GM12878 (cell line): ENCODE measurements at regions not wholly inside any gene's neighbourhood (a gene's known extent, or its start where the extent isn't known, plus 50 kb on each side); places are given as distances from the start of the nearest gene placed in this dataset.

Source experiments
- ATAC-seq: fragments of 200-7000 bp; cut with Tn5 transposase; 3 replicates; pipeline ENCODE4 v1.9.1; 2020; ENCODE audit warnings: mild to moderate bottlenecking, moderate library complexity
- BruUV-seq: library from RNA; stranded (reverse); fragments of 400-500 nt; replicated peaks from 2 replicates; lab custom pipeline; 2021; lab: Mats Ljungman, UMichigan
- CTCF ChIA-PET: fragments of 300-600 bp; sonication (Branson Sonifier 250); formaldehyde crosslinking; extraction: SDS; loops from one replicate; lab custom pipeline; 2021; ENCODE audit warnings: inconsistent platforms; lab: Yijun Ruan, JAX
- POLR2A ChIA-PET: fragments of 350-600 bp; formaldehyde crosslinking; extraction: SDS; loops from one replicate; lab custom pipeline; 2021; ENCODE audit warnings: inconsistent platforms; lab: Charles Lee
- RAD21 ChIA-PET: fragments of 300-600 bp; sonication (Branson Sonifier 250); formaldehyde crosslinking; loops from one replicate; lab custom pipeline; 2023; ENCODE audit warnings: antibody characterized with exemption; ENCODE audit not compliant: unreplicated experiment; lab: Charles Lee
- SMC1A ChIA-PET: fragments of 300-600 bp; sonication (Branson Sonifier 250); formaldehyde crosslinking; loops from one replicate; lab custom pipeline; 2023; ENCODE audit not compliant: unreplicated experiment, uncharacterized antibody; lab: Charles Lee
- DNase-seq: peaks from one replicate; pipeline ENCODE4 v3.0.0-alpha.2; 2011; ENCODE audit warnings: low read depth, low spot score
- FAIRE-seq: peaks from 3 replicates; lab custom pipeline; 2011; peaks lifted over from hg19 to GRCh38; lab: Jason Lieb, UNC
- H2AFZ ChIP-seq: 2 replicates; pipeline ENCODE4 v1.6.0; 2011; ENCODE audit warnings: low read depth, low read length, control low read depth; ENCODE audit not compliant: control insufficient read depth
- H3K27ac ChIP-seq: 2 replicates; pipeline ENCODE4 v1.5.1; 2011; ENCODE audit warnings: control low read depth; ENCODE audit not compliant: control insufficient read depth, insufficient read depth
- H3K27me3 ChIP-seq, 2 experiments: replicated peaks in 1 of 2; 2 replicates each; pipeline versions ENCODE4 v1.6.0 to v1.6.1; 2011; ENCODE audit warnings: low read length in 1 of 2; ENCODE audit not compliant: control insufficient read depth in 2 of 2, insufficient read depth in 2 of 2
- H3K36me3 ChIP-seq, 2 experiments: 2 replicates each; pipeline ENCODE4 v1.5.1; 2011; ENCODE audit warnings: low read length in 1 of 2; ENCODE audit not compliant: control insufficient read depth in 2 of 2, insufficient read depth in 2 of 2
- H3K4me1 ChIP-seq: 2 replicates; pipeline ENCODE4 v1.6.1; 2011; ENCODE audit warnings: mild to moderate bottlenecking, low read length, moderate library complexity, mixed read lengths; ENCODE audit not compliant: control insufficient read depth, insufficient read depth
- H3K4me2 ChIP-seq: 2 replicates; pipeline ENCODE4 v1.6.0; 2011; ENCODE audit warnings: control low read depth; ENCODE audit not compliant: control insufficient read depth, insufficient read depth
- H3K4me3 ChIP-seq: fragments of 200-600 bp; sonication (generic); 2 replicates; pipeline ENCODE4 v1.5.1; 2016
- H3K79me2 ChIP-seq: 2 replicates; pipeline ENCODE4 v1.6.0; 2011; ENCODE audit warnings: low read length; ENCODE audit not compliant: control insufficient read depth, insufficient read depth
- H3K9ac ChIP-seq: 2 replicates; pipeline ENCODE4 v1.8.0; 2011; ENCODE audit warnings: low read length, control low read depth, mixed read lengths; ENCODE audit not compliant: control insufficient read depth, insufficient read depth
- H3K9me3 ChIP-seq: replicated peaks from 3 replicates; pipeline ENCODE4 v1.5.1; 2011; ENCODE audit warnings: mild to moderate bottlenecking, low read length; ENCODE audit not compliant: control insufficient read depth, insufficient read depth
- H4K20me1 ChIP-seq: 2 replicates; pipeline ENCODE4 v1.6.0; 2011; ENCODE audit not compliant: control insufficient read depth, insufficient read depth
- BCLAF1 ChIP-seq: fragments of 450-650 bp; IDR thresholded peaks from 2 replicates; pipeline ENCODE4 v1.6.1; 2017; ENCODE audit warnings: antibody characterized with exemption, mild to moderate bottlenecking, moderate library complexity
- CEBPB ChIP-seq, 2 experiments: fragments of 150-350 bp in 1 of 2; IDR thresholded peaks; 2 replicates each; pipeline ENCODE4 v1.6.1; 2012 to 2014; ENCODE audit warnings: low read depth in 2 of 2, low read length in 2 of 2, borderline replicate concordance in 1 of 2, inconsistent platforms in 1 of 2
- EP300 ChIP-seq, 2 experiments: fragments of 150-350 bp in 1 of 2; IDR thresholded peaks; 2 replicates each; pipeline ENCODE4 v1.6.1; 2011 to 2012; ENCODE audit warnings: low read depth in 2 of 2, low read length in 2 of 2, borderline replicate concordance in 1 of 2, improper control_type of control experiment in 1 of 2, inconsistent platforms in 1 of 2; ENCODE audit not compliant: control insufficient read depth in 1 of 2
- EZH2 ChIP-seq: IDR thresholded peaks from 2 replicates; pipeline ENCODE4 v1.6.1; 2012; ENCODE audit warnings: low read depth, mild to moderate bottlenecking, control low read depth, inconsistent platforms, low read length, borderline replicate concordance; ENCODE audit not compliant: control insufficient read depth
- IRF5 ChIP-seq: fragments of 450-650 bp; IDR thresholded peaks from 2 replicates; pipeline ENCODE4 v1.6.1; 2017; ENCODE audit warnings: borderline replicate concordance
- MTA3 ChIP-seq: IDR thresholded peaks from 2 replicates; pipeline ENCODE4 v1.6.1; 2012; ENCODE audit warnings: low read length, inconsistent platforms, borderline replicate concordance
- POLR2AphosphoS2 ChIP-seq: IDR thresholded peaks from 2 replicates; pipeline ENCODE4 v1.6.1; 2011; ENCODE audit warnings: low read depth, mild to moderate bottlenecking, low read length, improper control_type of control experiment, moderate library complexity
- POU2F2 ChIP-seq: IDR thresholded peaks from 3 replicates; pipeline ENCODE4 v1.6.1; 2011; ENCODE audit warnings: low read depth, mild to moderate bottlenecking, low read length, borderline replicate concordance
- SP1 ChIP-seq: IDR thresholded peaks from one replicate; pipeline ENCODE4 v1.6.1; 2011; ENCODE audit warnings: low read depth, low read length
- SPI1 ChIP-seq: IDR thresholded peaks from 2 replicates; pipeline ENCODE4 v1.6.1; 2011; ENCODE audit warnings: low read depth, mild to moderate bottlenecking, low read length, moderate library complexity, borderline replicate concordance; ENCODE audit not compliant: insufficient read depth
- SREBF1 ChIP-seq: IDR thresholded peaks from 2 replicates; pipeline ENCODE4 v1.6.1; 2012; ENCODE audit warnings: mild to moderate bottlenecking, low read length
- TAF1 ChIP-seq: IDR thresholded peaks from 2 replicates; pipeline ENCODE4 v1.6.1; 2011; ENCODE audit warnings: mild to moderate bottlenecking, low read depth, low read length, borderline replicate concordance
- TCF12 ChIP-seq: IDR thresholded peaks from 2 replicates; pipeline ENCODE4 v1.6.1; 2011; ENCODE audit warnings: low read depth, mild to moderate bottlenecking, low read length
- ZNF622 ChIP-seq: fragments of 450-650 bp; IDR thresholded peaks from 2 replicates; pipeline ENCODE4 v1.6.1; 2017; ENCODE audit warnings: mild to moderate bottlenecking, inconsistent platforms
- WGBS: methylation state at CpG from one replicate; pipeline ENCODE4 v1.1.6; 2016; ENCODE audit warnings: low lambda C conversion rate; ENCODE audit not compliant: insufficient replicate concordance, insufficient coverage; ENCODE audit errors: missing lambda C conversion rate; 5-methylcytosine and 5-hydroxymethylcytosine counted together
- in situ Hi-C: fragments of 300-500 bp; cut with MboI; formaldehyde crosslinking; loops from 9 replicates; pipeline ENCODE4 v1.14.3; 2018; ENCODE audit warnings: mixed read lengths
- intact Hi-C: fragments of 100-400 bp; cut with micrococcal nuclease; formaldehyde crosslinking; loops from one replicate; pipeline ENCODE4 v1.14.2; 2022; ENCODE audit not compliant: unreplicated experiment

- POLR2A ChIA-PET, result no interaction called here
- TF ChIP-seq SREBF1 (no peak), ZNF622 (no peak), IRF5 (no peak), EP300 (IDR thresholded peaks at IDR 0.05; ENCODE audit: borderline replicate concordance in 1 of 2, control insufficient read depth in 1 of 2, low read depth in 2 of 2, low read length in 2 of 2) (no peak), SP1 (no peak), MTA3 (no peak), TCF12 (no peak), POLR2AphosphoS2 (no peak), EZH2 (no peak), TAF1 (no peak), POU2F2 (no peak), SPI1 (no peak), CEBPB (IDR thresholded peaks at IDR 0.05; ENCODE audit: borderline replicate concordance in 1 of 2, low read depth in 2 of 2, low read length in 2 of 2) (no peak), BCLAF1 (no peak)
- no peak overlapping the region for H3K4me3 ChIP-seq
- H2AFZ ChIP-seq, result no peak overlapping the region
- H3K79me2 ChIP-seq, result no peaks in the 10 kb centered on the region
- RAD21 ChIA-PET, result no interaction called here
- BruUV-seq, result no TSS peak
- H3K9ac ChIP-seq, result no peak overlapping the region
- CTCF ChIA-PET, result interaction anchor here (0.6 kb wide), 1 partner anchor 53 kb away, joined by 3 read pairs; no protein-coding TSS in a partner anchor
- H3K27me3 ChIP-seq, result no peaks in the 10 kb centered on the region
- SMC1A ChIA-PET, result no interaction called here
- DNase-seq (no peak), FAIRE-seq (no peak), ATAC-seq (no peak)
- H3K27ac ChIP-seq, result no peak overlapping the region
- WGBS, result 22% methylated on average over 5 of the region's 5 CpGs
- no peaks in the 10 kb centered on the region for H3K36me3 ChIP-seq
- intact Hi-C loops, result no loop called here
- H3K9me3 ChIP-seq, result no peaks in the 10 kb centered on the region
- no peaks in the 10 kb centered on the region for H4K20me1 ChIP-seq
- in situ Hi-C loops, result no loop called here
- no peaks in the 10 kb centered on the region for H3K4me1 ChIP-seq
- no peak overlapping the region for H3K4me2 ChIP-seq
Observed at GRCh38 chr21:20265707-20266440, 732.3 kb upstream of the NCAM2 start.
